OCI-LY3 (cell line): ENCODE measurements at regions not wholly inside any gene's neighbourhood (a gene's known extent, or its start where the extent isn't known, plus 50 kb on each side); places are given as distances from the start of the nearest gene placed in this dataset.
A peak's percentile ranks its signal among the peaks of the same experiment; 100 is the strongest.

Experiments
- H2AFZ ChIP-seq: fragments of 200-600, 300-600 bp; shearing (Covaris generic); 2 replicates; pipeline ENCODE4 v1.6.0; 2014; ENCODE audit warnings: antibody characterized with exemption, low read depth, low read length
- H3K27ac ChIP-seq: fragments of 200-600, 300-600 bp; sonication (generic); 2 replicates; pipeline ENCODE4 v1.5.1; 2014; ENCODE audit warnings: mild to moderate bottlenecking, low read length, moderate library complexity, mixed read lengths
- H3K27me3 ChIP-seq: fragments of 200-600, 300-600 bp; sonication (generic); 2 replicates; pipeline ENCODE4 v1.6.1; 2014; ENCODE audit warnings: low read depth, low read length, mixed read lengths
- H3K36me3 ChIP-seq: fragments of 200-600, 300-600 bp; sonication (generic); replicated peaks from 2 replicates; pipeline ENCODE3; 2014; ENCODE audit warnings: low read depth, low read length, mixed read lengths
- H3K4me1 ChIP-seq: fragments of 300-600, 200-600 bp; sonication (generic); 2 replicates; pipeline ENCODE4 v1.6.1; 2014; ENCODE audit warnings: low read length, mixed read lengths
- H3K4me2 ChIP-seq: fragments of 200-600, 300-600 bp; sonication (generic); 2 replicates; pipeline ENCODE4 v1.6.1; 2014; ENCODE audit warnings: low read length, mixed read lengths
- H3K4me3 ChIP-seq: fragments of 300-600, 200-600 bp; sonication (generic); 2 replicates; pipeline ENCODE4 v1.5.1; 2014; ENCODE audit warnings: antibody characterized with exemption, mild to moderate bottlenecking, low read length, moderate library complexity
- H3K79me2 ChIP-seq: fragments of 300-600, 200-600 bp; shearing (Covaris generic); 2 replicates; pipeline ENCODE4 v1.6.1; 2014; ENCODE audit warnings: mild to moderate bottlenecking, low read length, mixed read lengths
- H3K9ac ChIP-seq: fragments of 300-600, 200-600 bp; shearing (Covaris generic); 2 replicates; pipeline ENCODE4 v1.6.0; 2014; ENCODE audit warnings: mild to moderate bottlenecking, low read length, moderate library complexity
- H3K9me3 ChIP-seq: fragments of 200-600, 300-600 bp; shearing (Covaris generic); 2 replicates; pipeline ENCODE4 v1.6.1; 2014; ENCODE audit warnings: low read length, mixed read lengths; ENCODE audit not compliant: insufficient read depth
- H4K20me1 ChIP-seq: fragments of 200-600, 300-600 bp; sonication (generic); 2 replicates; pipeline ENCODE4 v1.6.1; 2016; ENCODE audit warnings: low read length, mixed read lengths; ENCODE audit not compliant: insufficient read depth
- EZH2phosphoT487 ChIP-seq: fragments of 200-600 bp; shearing (Covaris generic); IDR thresholded peaks from 2 replicates; pipeline ENCODE4 v1.6.1; 2018; ENCODE audit warnings: antibody characterized with exemption, mixed run types, low read depth
- TF ChIP-seq, protein P1 (sequence below): fragments of 200-600, 300-600 bp; sonication (generic); IDR thresholded peaks from 2 replicates; pipeline ENCODE4 v1.5.1; 2014; ENCODE audit warnings: antibody characterized with exemption, low read length, low read depth

DNA sequence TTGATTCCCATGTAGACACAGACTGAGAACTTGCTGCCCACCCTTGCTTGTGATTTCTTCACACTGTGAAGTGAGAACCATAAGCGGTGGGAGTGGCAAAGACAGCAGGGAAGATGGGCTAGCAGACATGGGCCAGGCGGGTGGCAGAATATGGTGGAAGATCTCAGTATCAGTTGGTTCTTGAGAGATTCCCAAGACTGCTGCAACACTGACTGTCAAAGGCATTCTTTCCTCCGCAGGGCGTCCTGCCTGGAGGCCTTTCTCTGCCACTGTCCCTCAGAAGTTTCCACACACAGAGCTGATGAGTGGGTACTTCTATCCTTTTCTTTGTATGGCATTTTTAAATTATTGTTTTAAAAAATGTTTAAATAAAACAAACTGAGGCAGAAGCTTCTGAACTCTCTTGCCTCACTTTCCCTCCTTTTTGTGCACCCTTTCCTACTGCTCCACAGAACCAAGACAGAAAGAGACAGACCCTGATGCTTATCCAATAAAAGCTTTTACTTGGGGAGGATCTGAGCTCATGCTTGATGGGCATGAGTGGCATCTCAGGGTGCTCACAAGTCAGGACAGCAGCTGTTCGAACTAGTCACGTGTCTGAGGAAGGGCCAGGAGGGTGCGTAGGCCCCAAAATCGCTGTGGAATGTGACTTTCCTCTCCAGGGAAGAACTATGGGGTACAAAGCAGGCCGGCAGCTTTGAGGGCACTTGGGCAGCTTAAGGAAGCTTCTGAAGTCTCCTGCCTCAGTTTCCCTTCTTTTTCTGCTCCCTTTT, 104.7 kb upstream of the PCGF5 start:
- H2AFZ ChIP-seq = no peak overlapping the region
- H3K4me3 ChIP-seq = no peak overlapping the region
- TF ChIP-seq EZH2phosphoT487 = no peak
- TF ChIP-seq, protein P1, sequence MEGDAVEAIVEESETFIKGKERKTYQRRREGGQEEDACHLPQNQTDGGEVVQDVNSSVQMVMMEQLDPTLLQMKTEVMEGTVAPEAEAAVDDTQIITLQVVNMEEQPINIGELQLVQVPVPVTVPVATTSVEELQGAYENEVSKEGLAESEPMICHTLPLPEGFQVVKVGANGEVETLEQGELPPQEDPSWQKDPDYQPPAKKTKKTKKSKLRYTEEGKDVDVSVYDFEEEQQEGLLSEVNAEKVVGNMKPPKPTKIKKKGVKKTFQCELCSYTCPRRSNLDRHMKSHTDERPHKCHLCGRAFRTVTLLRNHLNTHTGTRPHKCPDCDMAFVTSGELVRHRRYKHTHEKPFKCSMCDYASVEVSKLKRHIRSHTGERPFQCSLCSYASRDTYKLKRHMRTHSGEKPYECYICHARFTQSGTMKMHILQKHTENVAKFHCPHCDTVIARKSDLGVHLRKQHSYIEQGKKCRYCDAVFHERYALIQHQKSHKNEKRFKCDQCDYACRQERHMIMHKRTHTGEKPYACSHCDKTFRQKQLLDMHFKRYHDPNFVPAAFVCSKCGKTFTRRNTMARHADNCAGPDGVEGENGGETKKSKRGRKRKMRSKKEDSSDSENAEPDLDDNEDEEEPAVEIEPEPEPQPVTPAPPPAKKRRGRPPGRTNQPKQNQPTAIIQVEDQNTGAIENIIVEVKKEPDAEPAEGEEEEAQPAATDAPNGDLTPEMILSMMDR = no peak
- H3K4me1 ChIP-seq = peaks cover 10% of the 10 kb centered on the region
- H3K9me3 ChIP-seq = no peaks in the 10 kb centered on the region
- H3K9ac ChIP-seq = no peak overlapping the region
- no peaks in the 10 kb centered on the region for H4K20me1 ChIP-seq
- no peaks in the 10 kb centered on the region for H3K36me3 ChIP-seq
- H3K4me2 ChIP-seq = no peak overlapping the region
- H3K79me2 ChIP-seq = no peaks in the 10 kb centered on the region
- H3K27me3 ChIP-seq = no peaks in the 10 kb centered on the region
- H3K27ac ChIP-seq = no peak overlapping the region

DNA sequence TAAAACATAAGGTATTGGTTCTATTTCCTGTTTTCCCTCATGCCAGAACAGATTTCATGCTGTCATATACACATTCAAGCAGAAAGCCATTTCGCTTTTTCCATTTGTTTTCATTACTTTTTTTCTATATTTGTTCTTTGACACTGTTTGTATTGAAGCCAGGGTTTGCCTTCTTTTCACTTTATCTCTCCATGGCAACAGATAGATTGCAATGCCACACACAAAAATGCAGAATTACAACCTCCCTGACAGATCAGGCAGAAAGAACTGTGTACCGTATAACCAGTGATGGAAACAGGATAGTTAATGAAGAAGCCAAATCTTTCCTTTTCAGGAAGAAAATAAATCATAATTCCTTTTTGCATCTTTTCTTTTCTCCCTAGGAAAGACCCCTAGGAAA, 103.0 kb upstream of the PCGF5 start:
- no peak for TF ChIP-seq EZH2phosphoT487
- TF ChIP-seq, protein P1 = no peak
- no peak overlapping the region for H2AFZ ChIP-seq
- no peak overlapping the region for H3K9ac ChIP-seq
- H3K4me2 ChIP-seq = peak overlapping the region; percentile 1; the same call in 1 of the 2 replicates
- H3K36me3 ChIP-seq = no peaks in the 10 kb centered on the region
- no peak overlapping the region for H3K27ac ChIP-seq
- H3K4me1 ChIP-seq = peaks cover 10% of the 10 kb centered on the region
- peaks cover 3% of the 10 kb centered on the region; the same call in 1 of the 2 replicates for H3K27me3 ChIP-seq
- H4K20me1 ChIP-seq = no peaks in the 10 kb centered on the region
- H3K9me3 ChIP-seq = no peaks in the 10 kb centered on the region
- H3K4me3 ChIP-seq = no peak overlapping the region; the same call in 1 of the 2 replicates
- no peaks in the 10 kb centered on the region for H3K79me2 ChIP-seq

DNA sequence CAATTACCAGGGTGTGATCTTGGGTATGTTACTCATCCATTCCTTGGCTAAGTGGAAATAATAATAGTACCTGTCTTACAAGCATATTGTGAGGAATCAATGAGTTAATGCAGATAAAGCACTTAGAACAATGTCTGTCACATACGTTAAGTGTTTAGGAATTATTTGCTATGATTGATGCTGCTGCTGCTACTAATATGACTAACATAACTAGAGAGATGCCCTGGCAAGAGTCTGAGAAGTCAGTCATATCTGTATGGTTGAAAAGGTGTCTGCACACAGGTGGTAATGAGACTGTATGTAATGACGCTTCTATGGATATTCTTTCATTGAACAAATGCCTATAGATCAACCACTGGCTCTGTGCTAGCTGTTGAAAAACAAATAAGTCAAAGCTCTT, 100.1 kb upstream of the PCGF5 start:
- Histone ChIP-seq H3K27ac (no peak overlapping the region), H3K36me3 (no peaks in the 10 kb centered on the region), H3K79me2 (no peaks in the 10 kb centered on the region), H3K27me3 (peaks cover 6% of the 10 kb centered on the region), H3K9ac (no peak overlapping the region), H3K9me3 (no peaks in the 10 kb centered on the region), H3K4me2 (no peak overlapping the region), H3K4me3 (no peak overlapping the region), H4K20me1 (no peaks in the 10 kb centered on the region), H2AFZ (no peak overlapping the region), H3K4me1 (peaks cover 10% of the 10 kb centered on the region)
- TF ChIP-seq, protein P1 = no peak
- TF ChIP-seq EZH2phosphoT487 = no peak

DNA sequence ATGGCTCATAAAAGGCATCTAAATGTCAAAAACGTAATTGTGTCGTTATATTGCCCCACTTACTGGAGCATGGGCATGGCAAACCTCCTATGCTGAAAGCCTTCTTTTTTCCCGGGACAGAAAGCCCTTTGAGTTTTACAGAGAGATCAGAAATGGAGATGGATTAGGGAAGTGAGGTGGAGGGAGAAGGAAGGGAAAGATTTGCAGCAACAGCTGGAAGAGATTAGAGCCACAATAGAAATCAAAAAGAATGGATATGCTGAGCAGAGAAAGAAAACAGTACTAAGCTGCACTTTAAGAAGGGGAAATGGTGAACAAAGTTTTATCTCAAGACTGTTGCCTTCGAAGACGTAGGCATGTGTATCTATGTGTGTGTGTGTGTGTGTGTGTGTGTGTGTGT, 97.2 kb upstream of the PCGF5 start:
- H3K79me2 ChIP-seq = no peaks in the 10 kb centered on the region
- H3K27me3 ChIP-seq = peaks cover 6% of the 10 kb centered on the region
- no peak overlapping the region for H3K4me2 ChIP-seq
- no peaks in the 10 kb centered on the region for H4K20me1 ChIP-seq
- H3K9me3 ChIP-seq = no peaks in the 10 kb centered on the region
- TF ChIP-seq EZH2phosphoT487 = no peak
- TF ChIP-seq, protein P1 = no peak
- H3K36me3 ChIP-seq = no peaks in the 10 kb centered on the region
- H3K4me1 ChIP-seq = no peaks in the 10 kb centered on the region
- no peak overlapping the region for H3K4me3 ChIP-seq
- no peak overlapping the region for H2AFZ ChIP-seq
- H3K9ac ChIP-seq = no peak overlapping the region
- no peak overlapping the region for H3K27ac ChIP-seq
